ENCODE measurements at regions not wholly inside any gene's neighbourhood (a gene's known extent, or its start where the extent isn't known, plus 50 kb on each side); places are given as distances from the start of the nearest gene placed in this dataset.

GRCh38 chr17:79239205-79239604, 164.6 kb downstream of the ENGASE start:
- in situ Hi-C loops (cut with MboI; ENCODE audit: low sequenced_read_pairs), result no loop called here

GRCh38 chr17:79237448-79238053, 162.9 kb downstream of the ENGASE start:
- in situ Hi-C loops (cut with MboI; ENCODE audit: low sequenced_read_pairs), result no loop called here

- in situ Hi-C loops (cut with MboI; ENCODE audit: low sequenced_read_pairs), result no loop called here
Observed at GRCh38 chr17:79235808-79236207, 161.2 kb downstream of the ENGASE start.

GRCh38 chr17:79233916-79234551, 159.4 kb downstream of the ENGASE start:
- in situ Hi-C loops (cut with MboI; ENCODE audit: low sequenced_read_pairs), result no loop called here

DNA sequence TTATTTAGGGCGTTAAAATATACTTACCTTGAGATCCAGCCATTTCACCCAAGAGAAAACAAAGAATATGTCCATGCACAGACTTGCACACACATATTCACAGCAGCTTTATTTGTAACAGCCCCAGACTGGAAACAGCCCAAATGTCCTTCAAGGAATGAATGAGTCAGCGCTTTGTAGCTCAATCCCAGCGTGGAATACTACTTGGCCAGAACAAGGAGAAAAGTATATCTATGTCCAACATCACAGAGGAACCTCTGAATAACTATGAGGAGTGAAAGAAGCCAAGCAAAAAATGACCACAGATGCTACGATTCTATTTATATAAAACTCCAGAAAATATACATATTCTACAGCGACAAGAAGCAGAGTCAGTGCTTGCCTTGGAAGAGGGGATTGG, 158.3 kb downstream of the ENGASE start:
- in situ Hi-C loops (cut with MboI; ENCODE audit: low sequenced_read_pairs), result no loop called here

DNA sequence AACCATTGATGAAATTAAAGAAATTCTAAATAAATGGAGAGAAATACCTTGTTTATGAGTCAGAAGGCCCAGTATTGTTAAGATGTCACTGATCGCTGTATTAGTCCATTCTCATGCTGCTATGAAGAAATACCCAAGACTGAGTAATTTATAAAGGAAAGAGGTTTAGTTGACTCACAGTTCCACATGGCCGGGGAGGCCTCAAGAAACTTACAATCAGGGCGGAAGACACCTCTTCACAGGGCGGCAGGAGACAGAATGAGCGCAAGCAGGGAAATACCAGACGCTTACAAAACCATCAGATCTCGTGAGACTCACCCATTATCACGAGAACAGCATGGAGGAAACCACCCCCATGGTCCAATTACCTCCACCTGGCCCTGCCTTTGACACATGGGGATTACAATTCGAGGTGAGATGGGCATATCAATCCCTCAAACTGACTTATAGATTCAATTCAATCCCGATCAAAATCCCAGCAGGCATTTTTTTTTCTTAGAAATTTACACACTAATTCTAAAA, 157.2 kb downstream of the ENGASE start:
- in situ Hi-C loops (cut with MboI; ENCODE audit: low sequenced_read_pairs), result no loop called here

- in situ Hi-C loops (cut with MboI; ENCODE audit: low sequenced_read_pairs), result no loop called here
Observed at GRCh38 chr17:79230576-79230975, 156.0 kb downstream of the ENGASE start.

DNA sequence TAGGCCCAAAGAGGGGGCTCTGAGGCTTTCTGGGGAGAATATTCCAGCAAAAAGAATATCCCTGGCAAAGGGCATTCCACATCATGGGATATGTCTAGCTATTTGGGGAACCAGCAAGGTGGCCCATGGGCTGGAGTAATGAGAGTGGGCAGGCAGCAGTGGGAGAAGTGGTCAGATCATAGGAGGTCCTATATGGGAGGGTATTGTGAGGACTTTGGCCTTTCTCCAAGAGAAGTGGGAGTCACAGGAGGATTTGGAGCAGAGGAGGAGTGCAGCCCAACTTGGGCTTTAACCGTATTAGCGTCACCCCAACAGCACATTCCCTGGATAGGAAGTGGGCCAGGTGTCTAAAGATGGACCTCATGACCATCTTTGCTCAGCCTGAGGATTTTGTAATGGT, 151.4 kb downstream of the ENGASE start:
- in situ Hi-C loops (cut with MboI; ENCODE audit: low sequenced_read_pairs), result no loop called here

DNA sequence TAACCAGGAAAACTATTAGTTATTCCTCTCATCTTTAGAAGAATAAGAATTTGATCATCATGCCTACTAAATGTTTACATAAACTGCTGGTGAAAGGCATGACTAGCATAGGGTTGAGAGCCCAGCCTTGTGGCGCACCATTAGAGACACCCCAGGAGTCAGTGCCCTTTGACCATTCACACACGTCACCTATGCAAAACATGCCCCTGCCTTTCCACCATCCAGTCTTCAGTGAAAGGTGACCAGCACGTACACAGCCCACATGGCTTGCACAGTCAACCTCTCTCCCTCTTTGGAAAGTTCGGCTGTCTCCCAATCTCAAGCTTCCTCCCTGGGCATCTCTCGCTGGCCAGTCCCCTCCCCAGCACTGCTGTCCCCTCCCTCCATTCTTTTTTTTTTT, 150.3 kb downstream of the ENGASE start:
- in situ Hi-C loops (cut with MboI; ENCODE audit: low sequenced_read_pairs), result no loop called here

- in situ Hi-C loops (cut with MboI; ENCODE audit: low sequenced_read_pairs), result no loop called here
Observed at GRCh38 chr17:79224476-79224875, 149.9 kb downstream of the ENGASE start.

GRCh38 chr17:79223953-79224352, 149.3 kb downstream of the ENGASE start:
- in situ Hi-C loops (cut with MboI; ENCODE audit: low sequenced_read_pairs), result no loop called here

GRCh38 chr17:79223471-79223870, 148.8 kb downstream of the ENGASE start:
- in situ Hi-C loops (cut with MboI; ENCODE audit: low sequenced_read_pairs), result no loop called here

GRCh38 chr17:79221597-79221996, 147.0 kb downstream of the ENGASE start:
- in situ Hi-C loops (cut with MboI; ENCODE audit: low sequenced_read_pairs), result no loop called here

DNA sequence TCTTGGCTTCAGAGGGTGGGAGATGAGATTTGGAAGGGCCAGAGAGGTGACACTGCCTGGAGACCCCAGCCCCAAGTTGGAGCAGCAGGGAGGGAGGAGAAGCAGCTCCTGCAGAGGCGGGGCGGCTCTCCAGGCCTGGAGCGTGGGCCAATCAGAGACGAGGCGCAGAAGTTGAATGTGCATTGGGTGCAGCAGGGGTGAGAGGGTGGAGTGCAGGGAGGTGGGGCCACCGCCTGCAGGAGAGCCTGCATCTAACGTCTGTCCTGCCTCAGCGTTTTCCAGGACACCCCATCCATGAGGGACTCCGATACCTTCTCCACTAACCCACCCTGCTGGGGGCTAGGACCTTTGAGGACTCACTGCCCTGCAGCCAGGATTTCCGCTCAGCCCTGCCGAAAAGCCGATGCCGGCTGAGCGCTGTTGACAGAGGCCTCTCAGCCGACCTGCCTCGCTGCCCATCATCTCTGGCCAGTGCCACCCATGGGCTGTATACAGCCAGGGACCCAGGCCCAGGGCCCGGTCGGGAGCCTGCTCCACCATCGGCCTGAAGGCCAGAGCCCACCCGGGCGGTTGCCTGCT, 146.2 kb downstream of the ENGASE start:
- in situ Hi-C loops (cut with MboI; ENCODE audit: low sequenced_read_pairs), result no loop called here

GRCh38 chr17:79220201-79220712, 145.6 kb downstream of the ENGASE start:
- in situ Hi-C loops (cut with MboI; ENCODE audit: low sequenced_read_pairs), result no loop called here

- in situ Hi-C loops (cut with MboI; ENCODE audit: low sequenced_read_pairs), result no loop called here
Observed at GRCh38 chr17:79219208-79219935, 144.7 kb downstream of the ENGASE start.

DNA sequence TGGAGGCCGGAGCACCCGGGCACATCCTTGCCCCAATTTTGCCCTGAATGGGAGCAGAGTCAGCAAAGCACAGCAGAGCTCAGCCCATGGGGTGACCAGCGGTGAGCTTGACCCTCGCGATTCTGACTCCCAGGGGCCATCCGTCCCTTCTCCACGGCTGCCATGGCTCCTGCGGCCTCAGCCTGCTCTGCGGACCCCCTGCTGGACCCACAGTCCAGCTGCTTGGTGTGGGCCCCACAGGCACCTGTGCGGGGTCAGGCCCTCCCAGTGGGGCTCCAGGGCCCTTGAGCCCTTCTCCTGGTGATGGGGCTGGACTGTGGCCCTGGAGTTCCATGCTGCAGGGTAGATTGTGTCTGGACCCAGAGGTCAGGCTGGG, 144.2 kb downstream of the ENGASE start:
- in situ Hi-C loops (cut with MboI; ENCODE audit: low sequenced_read_pairs), result no loop called here

DNA sequence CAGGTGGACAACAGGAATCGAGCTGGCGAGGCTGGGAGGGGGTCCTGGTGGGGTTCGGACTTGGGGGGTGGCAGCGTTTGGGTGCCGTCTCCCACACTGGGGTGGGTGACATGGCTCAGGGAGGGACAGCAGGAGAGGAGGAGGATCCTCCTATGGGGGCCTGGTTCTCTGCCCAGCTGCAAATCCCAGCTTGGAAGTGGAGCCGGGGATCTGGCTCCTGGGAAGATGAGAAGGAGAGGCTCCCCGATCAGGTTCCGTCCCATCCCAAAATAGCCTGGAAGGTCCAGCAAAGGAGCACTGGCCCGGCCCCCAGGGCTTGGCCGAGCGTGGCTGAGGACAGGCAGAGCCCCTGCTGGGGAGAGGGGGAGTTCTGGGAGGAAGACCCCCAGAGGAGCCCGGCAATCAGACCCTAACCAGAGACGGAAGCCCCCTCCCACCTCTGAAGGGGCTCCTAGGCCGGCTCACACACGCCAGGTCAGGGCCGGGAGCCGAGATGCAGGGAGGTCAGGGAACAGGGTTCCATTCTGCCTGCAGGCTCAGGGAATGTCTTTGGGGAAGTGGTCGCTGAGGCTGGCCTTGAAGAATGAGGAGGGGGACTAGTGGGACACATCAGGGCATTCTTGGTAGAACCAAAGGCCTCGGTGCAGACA, 143.7 kb downstream of the ENGASE start:
- in situ Hi-C loops (cut with MboI; ENCODE audit: low sequenced_read_pairs), result no loop called here

GRCh38 chr17:79217473-79218135, 143.0 kb downstream of the ENGASE start:
- in situ Hi-C loops (cut with MboI; ENCODE audit: low sequenced_read_pairs), result no loop called here

- in situ Hi-C loops (cut with MboI; ENCODE audit: low sequenced_read_pairs), result no loop called here
Observed at GRCh38 chr17:79216826-79217225, 142.2 kb downstream of the ENGASE start.

Data from HL-60/S4 (cell line).